ENCODE measurements at regions not wholly inside any gene's neighbourhood (a gene's known extent, or its start where the extent isn't known, plus 50 kb on each side); places are given as distances from the start of the nearest gene placed in this dataset.

- DNase-seq: no peak
Measured at GRCh38 chr1:114219172-114219868, 65.7 kb upstream of the SYT6 start.

GRCh38 chr1:114218361-114219171, 64.9 kb upstream of the SYT6 start:
- DNase-seq: no peak

- no peak for DNase-seq
Measured at GRCh38 chr1:114216431-114217173, 62.9 kb upstream of the SYT6 start.

- no peak for DNase-seq
Measured at GRCh38 chr1:114215436-114215835, 61.8 kb upstream of the SYT6 start.

GRCh38 chr1:114214016-114214415, 60.3 kb upstream of the SYT6 start:
- DNase-seq: no peak

- DNase-seq: no peak
Measured at GRCh38 chr1:114209971-114210370, 56.3 kb upstream of the SYT6 start.

GRCh38 chr1:114208714-114209113, 55.0 kb upstream of the SYT6 start:
- no peak for DNase-seq

GRCh38 chr1:114208106-114208505, 54.4 kb upstream of the SYT6 start:
- DNase-seq: no peak

- DNase-seq: no peak
Measured at GRCh38 chr1:114207635-114208034, 54.0 kb upstream of the SYT6 start.

- DNase-seq: no peak
Measured at GRCh38 chr1:114206392-114206791, 52.7 kb upstream of the SYT6 start.

GRCh38 chr1:114203595-114204128, 50.0 kb upstream of the SYT6 start:
- DNase-seq: no peak
